MM.1S (cell line): ENCODE measurements at regions not wholly inside any gene's neighbourhood (a gene's known extent, or its start where the extent isn't known, plus 50 kb on each side); places are given as distances from the start of the nearest gene placed in this dataset.

ENCODE experiments used
- CTCF ChIP-seq: fragments of 300-600 bp; sonication (generic); IDR thresholded peaks from 2 replicates; pipeline ENCODE4 v1.5.1; 2016; ENCODE audit warnings: antibody characterized with exemption, low read length, mixed read lengths
- EZH2 ChIP-seq: fragments of 300-600 bp; sonication (generic); optimal IDR thresholded peaks from 2 replicates; pipeline ENCODE3; 2017; ENCODE audit warnings: low read depth, mild to moderate bottlenecking, antibody characterized with exemption, low read length, mixed read lengths
- EZH2phosphoT487 ChIP-seq: fragments of 300-600 bp; sonication (generic); IDR thresholded peaks from 2 replicates; pipeline ENCODE4 v1.6.1; 2018; ENCODE audit warnings: antibody characterized with exemption, low read length

- TF ChIP-seq CTCF (no peak), EZH2phosphoT487 (no peak), EZH2 (no peak)
Observed at GRCh38 chr10:81428456-81429134, 446.4 kb upstream of the NRG3 start.
